ENCODE measurements at regions not wholly inside any gene's neighbourhood (a gene's known extent, or its start where the extent isn't known, plus 50 kb on each side); places are given as distances from the start of the nearest gene placed in this dataset.

GRCh38 chr3:146692254-146692653, 87.1 kb upstream of the PLSCR5 start:
- DNase-seq (ENCODE audit: low read depth) = no peak
- TF ChIP-seq CTCF (IDR thresholded peaks at IDR 0.05; ENCODE audit: control insufficient read depth, insufficient read depth, low read depth, low read length, missing control alignments) = no peak
- no peak overlapping the region for H3K4me3 ChIP-seq (ENCODE audit: control insufficient read depth, low read depth, low read length)

GRCh38 chr3:146685050-146685814, 80.1 kb upstream of the PLSCR5 start:
- DNase-seq (ENCODE audit: low read depth) = no peak
- TF ChIP-seq CTCF (IDR thresholded peaks at IDR 0.05; ENCODE audit: control insufficient read depth, insufficient read depth, low read depth, low read length, missing control alignments) = no peak
- no peak overlapping the region for H3K4me3 ChIP-seq (ENCODE audit: control insufficient read depth, low read depth, low read length)

DNA sequence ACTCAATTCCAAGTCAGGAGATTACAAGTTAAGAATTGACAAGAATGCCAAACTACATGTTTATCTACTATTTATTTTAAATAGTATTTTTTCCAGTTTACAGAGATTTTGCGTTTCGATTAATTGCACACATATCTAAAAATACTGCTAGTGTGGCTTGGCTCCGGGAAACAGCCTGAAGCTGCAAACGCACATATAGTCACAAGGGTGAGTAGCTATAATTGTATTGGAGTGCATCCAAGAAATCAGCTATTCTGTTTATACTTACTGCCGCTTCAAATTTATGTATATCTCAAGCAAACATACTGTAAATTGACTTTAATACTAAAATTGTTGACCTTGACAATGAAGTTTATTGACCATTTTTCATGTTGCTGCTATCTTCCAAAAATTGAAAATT, 77.0 kb upstream of the PLSCR5 start:
- no peak for TF ChIP-seq CTCF (IDR thresholded peaks at IDR 0.05; ENCODE audit: control insufficient read depth, insufficient read depth, low read depth, low read length, missing control alignments)
- no peak for DNase-seq (ENCODE audit: low read depth)
- H3K4me3 ChIP-seq (ENCODE audit: control insufficient read depth, low read depth, low read length) = no peak overlapping the region

GRCh38 chr3:146680617-146681016, 75.5 kb upstream of the PLSCR5 start:
- no peak for TF ChIP-seq CTCF (IDR thresholded peaks at IDR 0.05; ENCODE audit: control insufficient read depth, insufficient read depth, low read depth, low read length, missing control alignments)
- H3K4me3 ChIP-seq (ENCODE audit: control insufficient read depth, low read depth, low read length) = no peak overlapping the region
- no peak for DNase-seq (ENCODE audit: low read depth)

GRCh38 chr3:146679995-146680394, 74.8 kb upstream of the PLSCR5 start:
- no peak overlapping the region for H3K4me3 ChIP-seq (ENCODE audit: control insufficient read depth, low read depth, low read length)
- TF ChIP-seq CTCF (IDR thresholded peaks at IDR 0.05; ENCODE audit: control insufficient read depth, insufficient read depth, low read depth, low read length, missing control alignments) = no peak
- no peak for DNase-seq (ENCODE audit: low read depth)

DNA sequence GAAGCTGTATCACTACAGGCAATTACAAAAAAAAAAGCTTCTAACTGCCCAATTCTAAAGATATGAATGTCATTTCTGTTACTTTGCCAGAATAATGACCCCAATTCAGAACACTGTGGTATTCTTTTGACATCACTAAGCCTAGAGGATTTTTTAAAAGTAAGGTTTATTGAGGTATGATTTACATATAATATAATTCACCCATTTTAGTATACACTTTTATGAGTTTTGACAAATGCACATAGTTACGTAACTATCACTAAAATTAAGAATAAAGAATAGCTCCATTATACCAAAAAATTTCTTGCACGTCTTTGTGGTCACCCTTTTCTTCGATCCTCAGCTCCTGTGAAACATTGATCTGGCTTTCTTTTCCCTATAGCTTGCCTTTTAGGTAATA, 74.0 kb upstream of the PLSCR5 start:
- no peak overlapping the region for H3K4me3 ChIP-seq (ENCODE audit: control insufficient read depth, low read depth, low read length)
- no peak for TF ChIP-seq CTCF (IDR thresholded peaks at IDR 0.05; ENCODE audit: control insufficient read depth, insufficient read depth, low read depth, low read length, missing control alignments)
- DNase-seq (ENCODE audit: low read depth) = no peak
